IMR-90 (cell line): ENCODE measurements at regions not wholly inside any gene's neighbourhood (a gene's known extent, or its start where the extent isn't known, plus 50 kb on each side); places are given as distances from the start of the nearest gene placed in this dataset.

Experiments used
- ATAC-seq: fragments of 200-7000 bp; cut with Tn5 transposase; 2 replicates; pipeline ENCODE4 v1.9.1; 2020; ENCODE audit warnings: low read depth, mild to moderate bottlenecking, moderate library complexity
- BruUV-seq: library from RNA; stranded (reverse); fragments of 400-500 nt; replicated peaks from 2 replicates; lab custom pipeline; 2021; lab: Mats Ljungman, UMichigan
- CTCF ChIA-PET: fragments of 300-600 bp; formaldehyde crosslinking; extraction: SDS; loops from one replicate; lab custom pipeline; 2021; ENCODE audit warnings: antibody characterized with exemption; lab: Yijun Ruan, JAX
- POLR2A ChIA-PET: fragments of 300-600 bp; sonication (Branson Sonifier 250); formaldehyde crosslinking; loops from one replicate; lab custom pipeline; 2022; ENCODE audit warnings: antibody characterized with exemption; ENCODE audit not compliant: unreplicated experiment; lab: Charles Lee
- DNase-seq: peaks from one replicate; pipeline ENCODE4 v3.0.0; 2013
- H2AFZ ChIP-seq: replicated peaks from 2 replicates; pipeline ENCODE3; 2013; ENCODE audit warnings: low read length, mild to moderate bottlenecking; ENCODE audit not compliant: poor library complexity
- H2AK5ac ChIP-seq: 2 replicates; pipeline ENCODE4 v1.6.1; 2013; ENCODE audit warnings: low read depth, low read length, inconsistent platforms
- H2AK9ac ChIP-seq: replicated peaks from 2 replicates; pipeline ENCODE3; 2013; ENCODE audit warnings: mild to moderate bottlenecking, low read depth, low read length, moderate library complexity; ENCODE audit not compliant: poor library complexity
- H2BK120ac ChIP-seq: 2 replicates; pipeline ENCODE4 v1.6.1; 2013; ENCODE audit warnings: low read depth, low read length, inconsistent platforms
- H2BK15ac ChIP-seq: 3 replicates; pipeline ENCODE4 v1.6.1; 2013; ENCODE audit warnings: low read depth, low read length, inconsistent platforms
- H2BK20ac ChIP-seq: 2 replicates; pipeline ENCODE4 v1.6.1; 2013; ENCODE audit warnings: low read depth, mild to moderate bottlenecking, inconsistent platforms, low read length, moderate library complexity
- H2BK5ac ChIP-seq: 2 replicates; pipeline ENCODE4 v1.6.1; 2013; ENCODE audit warnings: mild to moderate bottlenecking, low read depth, low read length, inconsistent platforms; ENCODE audit not compliant: poor library complexity, severe bottlenecking
- H3K14ac ChIP-seq: replicated peaks from 2 replicates; pipeline ENCODE4 v1.6.1; 2013; ENCODE audit warnings: low read depth, low read length, inconsistent platforms
- H3K18ac ChIP-seq: 2 replicates; pipeline ENCODE4 v1.6.1; 2013; ENCODE audit warnings: low read depth, low read length, control low read depth
- H3K23ac ChIP-seq: 2 replicates; pipeline ENCODE4 v1.6.1; 2013; ENCODE audit warnings: low read depth, low read length, inconsistent platforms
- H3K27ac ChIP-seq: 2 replicates; pipeline ENCODE4 v1.5.1; 2013; ENCODE audit warnings: mild to moderate bottlenecking, control low read depth, low read length; ENCODE audit not compliant: insufficient read depth
- H3K27me3 ChIP-seq: 2 replicates; pipeline ENCODE4 v1.6.1; 2013; ENCODE audit warnings: low read length; ENCODE audit not compliant: control insufficient read depth, insufficient read depth
- H3K36me3 ChIP-seq: 2 replicates; pipeline ENCODE4 v1.6.1; 2013; ENCODE audit warnings: low read length, mixed read lengths; ENCODE audit not compliant: control insufficient read depth, insufficient read depth
- H3K4ac ChIP-seq: 2 replicates; pipeline ENCODE4 v1.6.1; 2013; ENCODE audit warnings: low read depth, low read length, inconsistent platforms
- H3K4me1 ChIP-seq: 2 replicates; pipeline ENCODE4 v1.6.1; 2013; ENCODE audit warnings: low read length, mixed read lengths; ENCODE audit not compliant: control insufficient read depth, insufficient read depth
- H3K4me2 ChIP-seq: 2 replicates; pipeline ENCODE4 v1.6.1; 2013; ENCODE audit warnings: low read depth, mild to moderate bottlenecking, control low read depth, low read length, moderate library complexity
- H3K4me3 ChIP-seq: 2 replicates; pipeline ENCODE4 v1.5.1; 2013; ENCODE audit warnings: low read depth, mild to moderate bottlenecking, control low read depth, low read length, moderate library complexity; ENCODE audit not compliant: insufficient read depth
- H3K56ac ChIP-seq: 2 replicates; pipeline ENCODE4 v1.6.1; 2013; ENCODE audit warnings: low read length, inconsistent platforms; ENCODE audit not compliant: insufficient read depth; ENCODE audit errors: extremely low read depth
- H3K79me1 ChIP-seq, 2 experiments: 2 replicates each; pipeline ENCODE4 v1.6.1; 2013; ENCODE audit warnings: low read length in 2 of 2, inconsistent platforms in 1 of 2, low read depth in 1 of 2
- H3K9ac ChIP-seq: 2 replicates; pipeline ENCODE4 v1.6.1; 2013; ENCODE audit warnings: low read depth, low read length, control low read depth
- H3K9me1 ChIP-seq: 2 replicates; pipeline ENCODE4 v1.6.1; 2013; ENCODE audit warnings: low read length, inconsistent platforms; ENCODE audit not compliant: insufficient read depth
- H3K9me3 ChIP-seq: 2 replicates; pipeline ENCODE4 v1.6.1; 2013; ENCODE audit warnings: low read length; ENCODE audit not compliant: control insufficient read depth, insufficient read depth
- H4K20me1 ChIP-seq: 2 replicates; pipeline ENCODE4 v1.6.1; 2013; ENCODE audit warnings: low read length, inconsistent platforms; ENCODE audit not compliant: insufficient read depth
- H4K5ac ChIP-seq: 2 replicates; pipeline ENCODE4 v1.6.1; 2013; ENCODE audit warnings: mild to moderate bottlenecking, low read depth, low read length, control low read depth
- H4K8ac ChIP-seq, 2 experiments: 2 replicates each; pipeline ENCODE4 v1.6.1; 2013; ENCODE audit warnings: low read depth in 2 of 2, low read length in 2 of 2, control low read depth in 1 of 2, inconsistent platforms in 1 of 2
- H4K91ac ChIP-seq: 2 replicates; pipeline ENCODE4 v1.6.1; 2013; ENCODE audit warnings: low read depth, low read length, inconsistent platforms; ENCODE audit not compliant: insufficient read depth
- BHLHE40 ChIP-seq: fragments of 150-350 bp; IDR thresholded peaks from 2 replicates; pipeline ENCODE4 v1.6.1; 2016; ENCODE audit warnings: mild to moderate bottlenecking, low read depth, low read length
- CHD1 ChIP-seq: IDR thresholded peaks from 2 replicates; pipeline ENCODE4 v1.6.1; 2012; ENCODE audit warnings: low read depth, low read length, improper control_type of control experiment
- ELK1 ChIP-seq: fragments of 150-350 bp; IDR thresholded peaks from 2 replicates; pipeline ENCODE4 v1.6.1; 2016; ENCODE audit warnings: low read depth, mild to moderate bottlenecking, low read length, moderate library complexity, borderline replicate concordance
- FOS ChIP-seq: fragments of 150-350 bp; IDR thresholded peaks from 2 replicates; pipeline ENCODE4 v1.6.1; 2016; ENCODE audit warnings: low read depth, low read length
- MAZ ChIP-seq: IDR thresholded peaks from 2 replicates; pipeline ENCODE4 v1.6.1; 2012; ENCODE audit warnings: low read depth, mild to moderate bottlenecking, low read length, improper control_type of control experiment, moderate library complexity, borderline replicate concordance
- MXI1 ChIP-seq: IDR thresholded peaks from 2 replicates; pipeline ENCODE4 v1.6.1; 2012; ENCODE audit warnings: low read depth, mild to moderate bottlenecking, low read length, moderate library complexity, borderline replicate concordance
- POLR2A ChIP-seq: IDR thresholded peaks from 2 replicates; pipeline ENCODE4 v1.6.1; 2012; ENCODE audit warnings: mild to moderate bottlenecking, low read depth, low read length
- RAD21 ChIP-seq: IDR thresholded peaks from 2 replicates; pipeline ENCODE4 v1.6.1; 2012; ENCODE audit warnings: low read length, improper control_type of control experiment
- RFX5 ChIP-seq: IDR thresholded peaks from 2 replicates; pipeline ENCODE4 v1.8.0; 2012; ENCODE audit warnings: low read depth, mild to moderate bottlenecking, low read length, moderate library complexity
- SMC3 ChIP-seq: fragments of 150-350 bp; IDR thresholded peaks from 2 replicates; pipeline ENCODE4 v1.6.1; 2016; ENCODE audit warnings: low read depth, mild to moderate bottlenecking, antibody characterized with exemption, low read length, moderate library complexity
- USF2 ChIP-seq: fragments of 150-350 bp; IDR thresholded peaks from 2 replicates; pipeline ENCODE4 v1.6.1; 2017; ENCODE audit warnings: mild to moderate bottlenecking, antibody characterized with exemption, low read length, low read depth
- WGBS, 2 experiments: methylation state at CpG; one replicate each; pipeline versions ENCODE4 v1.1.5 to v1.1.7; 2013; ENCODE audit warnings: missing lambda C conversion rate in 2 of 2; ENCODE audit not compliant: insufficient read length in 1 of 2; ENCODE audit errors: extremely low coverage in 2 of 2; 5-methylcytosine and 5-hydroxymethylcytosine counted together
- dilution Hi-C: fragments of 300-500 bp; cut with HindIII; formaldehyde crosslinking; loops from one replicate; pipeline ENCODE4 v1.14.3; 2018; ENCODE audit warnings: low sequenced_read_pairs; ENCODE audit not compliant: unreplicated experiment
- in situ Hi-C: fragments of 300-500 bp; cut with MboI; formaldehyde crosslinking; loops from 3 replicates; pipeline ENCODE4 v1.14.3; 2019; ENCODE audit warnings: low sequenced_read_pairs, inconsistent platforms, mixed read lengths
- intact Hi-C: fragments of 100-400 bp; cut with micrococcal nuclease; formaldehyde crosslinking; loops from 2 replicates; pipeline ENCODE4 v1.10.0; 2022

- H3K9me3 ChIP-seq: no peaks in the 10 kb centered on the region
- WGBS, 2 experiments: no CpG with 5 or more reads among the region's 7 CpGs
- ATAC-seq (no peak), DNase-seq (no peak)
- H2AFZ ChIP-seq: no peak overlapping the region
- H3K4me2 ChIP-seq: no peak overlapping the region
- no peaks in the 10 kb centered on the region for H4K20me1 ChIP-seq
- ChIA-PET POLR2A (no interaction called here), CTCF (no interaction called here)
- no peak overlapping the region for H2AK9ac ChIP-seq
- no peak overlapping the region for H2BK120ac ChIP-seq
- TF ChIP-seq RAD21 (no peak), USF2 (no peak), RFX5 (no peak), MXI1 (no peak), SMC3 (no peak), POLR2A (no peak), ELK1 (no peak), CHD1 (no peak), FOS (no peak), BHLHE40 (no peak), MAZ (no peak)
- H3K9me1 ChIP-seq: no peaks in the 10 kb centered on the region
- no peak overlapping the region for H4K91ac ChIP-seq
- H3K56ac ChIP-seq: no peak overlapping the region
- no peak overlapping the region for H3K23ac ChIP-seq
- intact Hi-C loops (no loop called here), in situ Hi-C loops (no loop called here), dilution Hi-C loops (no loop called here)
- no peak overlapping the region for H3K4ac ChIP-seq
- no peaks in the 10 kb centered on the region for H3K27me3 ChIP-seq
- H3K14ac ChIP-seq: no peak overlapping the region
- H3K79me1 ChIP-seq: no peaks in the 10 kb centered on the region
- BruUV-seq: no TSS peak
- H2BK20ac ChIP-seq: no peak overlapping the region
- H3K27ac ChIP-seq: no peak overlapping the region
- H4K5ac ChIP-seq: no peak overlapping the region
- H2AK5ac ChIP-seq: no peak overlapping the region
- H3K9ac ChIP-seq: no peak overlapping the region
- H4K8ac ChIP-seq: no peak overlapping the region
- no peak overlapping the region for H2BK15ac ChIP-seq
- no peak overlapping the region for H3K4me3 ChIP-seq
- H3K36me3 ChIP-seq: no peaks in the 10 kb centered on the region
- H3K18ac ChIP-seq: no peak overlapping the region
- no peaks in the 10 kb centered on the region for H3K4me1 ChIP-seq
- no peak overlapping the region for H2BK5ac ChIP-seq
Measured at GRCh38 chrY:11044234-11044883, 1516.7 kb downstream of the TSPY10 start.
